ENCODE measurements at regions not wholly inside any gene's neighbourhood (a gene's known extent, or its start where the extent isn't known, plus 50 kb on each side); places are given as distances from the start of the nearest gene placed in this dataset.

DNA sequence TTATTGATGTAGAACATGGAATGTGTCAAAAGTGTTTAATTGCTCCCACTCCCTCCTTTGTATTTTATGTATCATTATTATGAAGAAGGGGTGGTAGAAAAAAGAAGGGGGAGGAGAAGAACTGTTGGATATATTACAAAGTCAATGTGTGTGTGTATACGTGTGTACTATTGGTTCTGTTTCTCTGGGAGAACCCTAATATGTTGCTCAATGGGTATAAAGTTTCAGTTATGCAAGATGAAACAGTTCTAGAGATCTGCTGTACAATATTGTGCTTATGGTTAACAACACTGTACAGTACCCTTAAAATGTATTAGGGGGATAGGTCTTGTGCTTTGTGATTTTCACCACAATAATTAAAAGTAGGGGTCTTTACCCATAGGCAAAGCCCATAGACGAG lies 58.1 kb upstream of the ZC3H15 start:
- no TSS peak for BruUV-seq (replicated peaks)
- intact Hi-C loops (cut with micrococcal nuclease), result no loop called here

More for the DNA sequence above, 58.1 kb upstream of the ZC3H15 start:
- POLR2A ChIA-PET, result no interaction called here
- H3K79me2 ChIP-seq (ENCODE audit: control insufficient read depth, insufficient read depth, low read length), result no peaks in the 10 kb centered on the region
- no peak overlapping the region for H2AFZ ChIP-seq (ENCODE audit: low read depth, low read length)
- H3K4me1 ChIP-seq (ENCODE audit: control insufficient read depth, extremely low read depth, insufficient read depth, low read length), result no peaks in the 10 kb centered on the region
- no peak overlapping the region for H3K4me2 ChIP-seq (ENCODE audit: insufficient read depth, low read length)
- no peaks in the 10 kb centered on the region for H3K36me3 ChIP-seq (ENCODE audit: control insufficient read depth in 2 of 2, extremely low read depth in 1 of 2, insufficient read depth in 2 of 2, low read length in 2 of 2)
- no peaks in the 10 kb centered on the region for H4K20me1 ChIP-seq (replicated peaks; ENCODE audit: control insufficient read depth, extremely low read depth, insufficient read depth, low read length)
- no peaks in the 10 kb centered on the region for H3K27me3 ChIP-seq (ENCODE audit: control insufficient read depth in 2 of 2, insufficient read depth in 2 of 2, low read length in 2 of 2)
- no peak overlapping the region for H3K27ac ChIP-seq (ENCODE audit: insufficient read depth, low read depth, low read length)
- dilution Hi-C loops (cut with MboI; ENCODE audit: extremely low pct_ligation_motif_present, low sequenced_read_pairs), result no loop called here
- no peak for FAIRE-seq
- H3K9ac ChIP-seq (replicated peaks; ENCODE audit: extremely low read depth, insufficient read depth, low read length), result no peak overlapping the region
- no peaks in the 10 kb centered on the region for H3K9me3 ChIP-seq (replicated peaks; ENCODE audit: control insufficient read depth, insufficient read depth, low read length)
- TF ChIP-seq GATA2 (IDR thresholded peaks at IDR 0.05; ENCODE audit: insufficient read depth, insufficient read length, low read depth, low read length) (no peak), MAX (IDR thresholded peaks at IDR 0.05; ENCODE audit: insufficient read depth, insufficient read length) (no peak), FOS (IDR thresholded peaks at IDR 0.05; ENCODE audit: borderline replicate concordance, insufficient read depth, low read length) (no peak), JUN (IDR thresholded peaks at IDR 0.05; ENCODE audit: borderline replicate concordance, insufficient read depth, insufficient read length, low read depth) (no peak), CTCF (IDR thresholded peaks at IDR 0.05; ENCODE audit: extremely low read depth in 1 of 2, insufficient read depth in 1 of 2, low read depth in 1 of 2, low read length in 2 of 2) (no peak)
- no peak overlapping the region for H3K4me3 ChIP-seq (replicated peaks in 1 of 3; ENCODE audit: insufficient read depth in 1 of 3, low read depth in 1 of 3, low read length in 3 of 3)
- CTCF ChIA-PET, result no interaction called here
- no peaks in the 10 kb centered on the region for H3K9me1 ChIP-seq (replicated peaks; ENCODE audit: control insufficient read depth, extremely low read depth, insufficient read depth, low read length)
- DNase-seq (ENCODE audit: low read depth, low spot score), result no peak

All from endothelial cell of umbilical vein (primary cell).